Esophagus squamous epithelium (tissue), 4 donors: ENCODE measurements at regions not wholly inside any gene's neighbourhood (a gene's known extent, or its start where the extent isn't known, plus 50 kb on each side); places are given as distances from the start of the nearest gene placed in this dataset.

Experiments used
- POLR2A ChIP-seq, 4 donors: fragments of 450-650 bp; IDR thresholded peaks; one replicate each; pipeline ENCODE4 v1.6.1; 2017; ENCODE audit warnings: antibody characterized with exemption in 4 of 4, mild to moderate bottlenecking in 4 of 4, moderate library complexity in 3 of 4
- TF ChIP-seq, protein P1 (sequence below), 6 experiments: fragments of 450-650 bp in 4 of 6; fragments of 200-600 bp in 2 of 6; sonication (generic) in 2 of 6; IDR thresholded peaks; one replicate each; pipeline ENCODE4 v1.5.1; 2016 to 2019; ENCODE audit warnings: antibody characterized with exemption in 6 of 6, mild to moderate bottlenecking in 4 of 6, moderate library complexity in 4 of 6

- TF ChIP-seq, protein P1, sequence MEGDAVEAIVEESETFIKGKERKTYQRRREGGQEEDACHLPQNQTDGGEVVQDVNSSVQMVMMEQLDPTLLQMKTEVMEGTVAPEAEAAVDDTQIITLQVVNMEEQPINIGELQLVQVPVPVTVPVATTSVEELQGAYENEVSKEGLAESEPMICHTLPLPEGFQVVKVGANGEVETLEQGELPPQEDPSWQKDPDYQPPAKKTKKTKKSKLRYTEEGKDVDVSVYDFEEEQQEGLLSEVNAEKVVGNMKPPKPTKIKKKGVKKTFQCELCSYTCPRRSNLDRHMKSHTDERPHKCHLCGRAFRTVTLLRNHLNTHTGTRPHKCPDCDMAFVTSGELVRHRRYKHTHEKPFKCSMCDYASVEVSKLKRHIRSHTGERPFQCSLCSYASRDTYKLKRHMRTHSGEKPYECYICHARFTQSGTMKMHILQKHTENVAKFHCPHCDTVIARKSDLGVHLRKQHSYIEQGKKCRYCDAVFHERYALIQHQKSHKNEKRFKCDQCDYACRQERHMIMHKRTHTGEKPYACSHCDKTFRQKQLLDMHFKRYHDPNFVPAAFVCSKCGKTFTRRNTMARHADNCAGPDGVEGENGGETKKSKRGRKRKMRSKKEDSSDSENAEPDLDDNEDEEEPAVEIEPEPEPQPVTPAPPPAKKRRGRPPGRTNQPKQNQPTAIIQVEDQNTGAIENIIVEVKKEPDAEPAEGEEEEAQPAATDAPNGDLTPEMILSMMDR (IDR thresholded peaks at IDR 0.05), result no peak
- no peak for TF ChIP-seq POLR2A (IDR thresholded peaks at IDR 0.05)
Measured at GRCh38 chr9:79968533-79968932, 396.8 kb downstream of the TLE4 start.
